AG10803 (cell line): ENCODE measurements at regions not wholly inside any gene's neighbourhood (a gene's known extent, or its start where the extent isn't known, plus 50 kb on each side); places are given as distances from the start of the nearest gene placed in this dataset.
"Not testable (repeated sequence)": the region's sequence is repeated elsewhere in the genome, so short reads cannot be mapped to it uniquely, and the experiment has no call there.

ENCODE experiments used
- DNase-seq: peaks from one replicate; pipeline ENCODE4 v3.0.0; 2010; ENCODE audit warnings: low read depth
- H3K4me3 ChIP-seq: 2 replicates; pipeline ENCODE4 v1.5.1; 2011; ENCODE audit warnings: mild to moderate bottlenecking, low read length, control low read depth
- CTCF ChIP-seq: conservative IDR thresholded peaks from 2 replicates; pipeline ENCODE4 v1.5.1; 2011; ENCODE audit warnings: mild to moderate bottlenecking, low read length, control low read depth, inconsistent platforms

GRCh38 chr12:17284873-17285272 lies 678.9 kb upstream of the LMO3 start:
- DNase-seq: no peak
- TF ChIP-seq CTCF: no peak
- no peak overlapping the region for H3K4me3 ChIP-seq

- no peak for DNase-seq
- no peak overlapping the region for H3K4me3 ChIP-seq
- TF ChIP-seq CTCF: no peak
These were observed 677.6 kb upstream of the LMO3 start for GRCh38 chr12:17283563-17283962.

DNA sequence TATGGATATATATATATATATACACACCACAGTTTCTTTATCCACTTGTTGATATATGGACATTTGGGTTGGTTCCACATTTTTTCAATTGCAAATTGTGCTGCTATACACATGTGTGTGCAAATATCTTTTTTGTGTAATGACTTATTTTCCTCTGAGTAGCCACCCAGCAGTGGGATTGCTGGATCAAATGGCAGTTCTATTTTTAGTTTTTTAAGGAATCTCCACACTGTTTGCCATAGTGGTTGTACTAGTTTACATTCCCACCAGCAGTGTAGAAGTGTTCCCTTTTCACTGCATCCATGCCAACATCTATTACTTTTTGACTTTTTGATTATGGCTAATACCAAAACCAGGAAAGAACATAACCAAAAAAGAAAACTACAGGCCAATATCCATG lies 676.2 kb upstream of the LMO3 start:
- H3K4me3 ChIP-seq, DNase-seq: not testable (repeated sequence)

DNA sequence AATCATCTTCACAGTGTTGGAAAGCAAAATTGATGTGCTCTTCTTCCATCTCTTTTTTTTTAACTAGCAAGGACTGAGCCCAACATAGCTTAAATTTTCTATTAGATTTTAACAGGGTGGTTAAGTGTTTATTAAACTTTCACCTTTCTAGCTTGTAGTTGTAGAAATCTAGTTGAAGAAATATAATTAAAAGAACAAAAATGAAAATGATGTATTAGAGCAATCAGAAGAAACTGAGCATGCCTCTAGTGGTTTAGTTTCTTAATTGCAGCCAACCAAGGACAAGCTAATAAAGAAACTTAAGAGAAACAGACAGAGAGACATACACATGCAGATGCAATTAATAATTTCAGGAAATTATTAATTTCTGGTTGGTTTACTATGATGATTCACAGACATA lies 673.0 kb upstream of the LMO3 start:
- no peak for DNase-seq
- no peak for TF ChIP-seq CTCF

GRCh38 chr12:17276196-17276595 lies 670.2 kb upstream of the LMO3 start:
- H3K4me3 ChIP-seq: no peak overlapping the region
- no peak for DNase-seq
- TF ChIP-seq CTCF: no peak

More for the DNA sequence above, 673.0 kb upstream of the LMO3 start:
- H3K4me3 ChIP-seq: no peak overlapping the region

DNA sequence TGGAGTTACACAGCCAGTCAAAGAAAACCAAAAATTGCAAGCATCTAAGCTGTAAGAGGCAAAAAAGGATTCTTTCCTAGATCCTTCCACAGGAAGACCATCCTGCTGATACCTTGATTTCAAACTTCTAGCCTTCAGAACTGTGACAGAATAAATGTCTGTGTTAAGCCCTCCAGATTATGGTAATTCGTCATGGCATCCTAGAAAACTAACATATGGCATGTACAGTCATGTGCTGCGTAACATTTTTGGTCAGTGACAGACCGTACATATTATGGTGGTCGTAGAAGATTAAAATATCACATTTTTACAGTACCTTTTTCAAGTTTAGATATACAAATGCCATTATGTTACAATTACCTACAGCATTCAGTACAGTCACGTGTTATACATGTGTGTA lies 660.9 kb upstream of the LMO3 start:
- TF ChIP-seq CTCF: no peak
- no peak for DNase-seq
- no peak overlapping the region for H3K4me3 ChIP-seq

DNA sequence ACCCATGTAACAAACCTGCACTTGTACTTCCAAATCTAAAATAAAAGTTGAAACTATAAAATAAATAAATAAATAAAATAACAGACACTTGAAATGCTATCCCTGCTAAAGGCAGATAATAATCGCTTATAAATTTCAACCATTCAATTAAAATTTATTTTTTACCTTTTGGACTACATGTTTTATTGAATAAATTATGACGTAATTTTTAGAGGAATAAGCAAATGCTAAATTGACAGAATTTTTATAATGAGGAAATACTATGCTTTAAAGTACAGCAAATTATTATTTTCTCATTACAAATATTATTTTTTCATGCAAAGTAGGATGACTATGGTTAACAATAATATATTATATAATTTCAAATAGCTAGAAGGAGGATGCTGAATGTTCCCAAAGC lies 658.6 kb upstream of the LMO3 start:
- TF ChIP-seq CTCF: no peak
- no peak for DNase-seq

DNA sequence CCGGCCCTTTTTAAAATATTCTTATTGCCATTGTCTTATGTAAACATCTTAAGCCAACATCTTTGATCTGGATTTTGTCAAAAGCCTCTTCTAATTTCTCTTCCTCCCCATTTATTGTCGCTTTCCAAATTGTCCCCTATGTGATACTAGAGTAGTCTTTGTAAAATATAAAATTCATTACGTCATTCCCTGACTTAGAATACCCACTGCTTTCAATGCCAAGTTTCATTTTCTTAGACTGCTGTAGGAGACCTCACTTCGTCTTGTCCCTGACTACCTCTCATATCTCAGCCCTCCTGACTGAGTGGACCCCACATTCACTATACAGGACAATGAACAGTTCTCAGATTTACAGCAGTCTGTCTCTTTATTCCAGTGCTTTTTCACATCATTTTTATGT lies 633.9 kb upstream of the LMO3 start:
- DNase-seq: no peak
- TF ChIP-seq CTCF: no peak
- H3K4me3 ChIP-seq: no peak overlapping the region

More for the DNA sequence above, 658.6 kb upstream of the LMO3 start:
- no peak overlapping the region for H3K4me3 ChIP-seq
